ENCODE measurements at regions not wholly inside any gene's neighbourhood (a gene's known extent, or its start where the extent isn't known, plus 50 kb on each side); places are given as distances from the start of the nearest gene placed in this dataset.

GRCh38 chr4:189124149-189124758 is 816.4 kb upstream of the FRG1 start:
- TF ChIP-seq CTCF (conservative IDR thresholded peaks at IDR 0.05; ENCODE audit: low read depth, low read length), result peak; percentile 55
- Histone ChIP-seq H3K27ac (no peak overlapping the region), H3K27me3 (ENCODE audit: insufficient read depth, low read depth) (no peaks in the 10 kb centered on the region), H2AFZ (ENCODE audit: low read depth) (no peak overlapping the region), H3K9ac (no peak overlapping the region), H4K20me1 (ENCODE audit: insufficient read depth) (no peaks in the 10 kb centered on the region), H3K79me2 (ENCODE audit: insufficient read depth, low read depth) (no peaks in the 10 kb centered on the region), H3K4me1 (ENCODE audit: low read depth, poor library complexity, severe bottlenecking) (peaks cover 4% of the 10 kb centered on the region), H3K4me2 (no peak overlapping the region), H3K4me3 (IDR thresholded peaks at IDR 0.05; ENCODE audit: insufficient read depth, low read depth, low read length) (no peak overlapping the region), H3K36me3 (ENCODE audit: insufficient read depth) (no peaks in the 10 kb centered on the region)

- Histone ChIP-seq H4K20me1 (ENCODE audit: insufficient read depth) (no peaks in the 10 kb centered on the region), H3K4me3 (IDR thresholded peaks at IDR 0.05; ENCODE audit: insufficient read depth, low read depth, low read length) (no peak overlapping the region), H3K9ac (no peak overlapping the region), H3K4me1 (ENCODE audit: low read depth, poor library complexity, severe bottlenecking) (peaks cover 4% of the 10 kb centered on the region), H3K4me2 (no peak overlapping the region), H3K36me3 (ENCODE audit: insufficient read depth) (no peaks in the 10 kb centered on the region), H3K27me3 (ENCODE audit: insufficient read depth, low read depth) (no peaks in the 10 kb centered on the region), H3K27ac (no peak overlapping the region), H2AFZ (ENCODE audit: low read depth) (no peak overlapping the region), H3K79me2 (ENCODE audit: insufficient read depth, low read depth) (no peaks in the 10 kb centered on the region)
- TF ChIP-seq CTCF (conservative IDR thresholded peaks at IDR 0.05; ENCODE audit: low read depth, low read length), result no peak
These were observed 815.9 kb upstream of the FRG1 start for GRCh38 chr4:189124791-189125190.

DNA sequence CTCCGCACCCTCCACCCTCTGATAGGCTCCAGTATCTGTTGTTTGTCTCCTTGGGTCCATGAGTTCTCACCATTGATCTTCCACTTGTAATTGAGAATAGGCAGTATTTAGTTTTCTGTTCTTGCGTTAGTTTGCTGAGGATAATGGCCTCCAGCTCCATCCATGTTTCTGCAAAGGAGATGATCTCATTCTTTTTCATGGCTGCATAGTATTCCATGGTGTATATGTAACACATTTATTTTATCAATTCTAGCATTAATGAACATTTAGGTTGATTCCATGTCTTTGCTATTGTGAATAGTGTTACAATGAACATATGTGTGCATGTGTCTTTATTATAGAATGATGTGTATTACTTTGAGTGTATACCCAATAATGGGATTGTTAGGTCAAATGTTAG is 814.6 kb upstream of the FRG1 start:
- TF ChIP-seq CTCF (conservative IDR thresholded peaks at IDR 0.05; ENCODE audit: low read depth, low read length), result no peak

GRCh38 chr4:189128341-189128740 is 812.3 kb upstream of the FRG1 start:
- Histone ChIP-seq H3K4me1 (ENCODE audit: low read depth, poor library complexity, severe bottlenecking) (peaks cover 1% of the 10 kb centered on the region), H2AFZ (ENCODE audit: low read depth) (no peak overlapping the region), H3K9ac (no peak overlapping the region), H3K4me2 (no peak overlapping the region), H3K4me3 (IDR thresholded peaks at IDR 0.05; ENCODE audit: insufficient read depth, low read depth, low read length) (no peak overlapping the region), H3K27me3 (ENCODE audit: insufficient read depth, low read depth) (no peaks in the 10 kb centered on the region), H4K20me1 (ENCODE audit: insufficient read depth) (no peaks in the 10 kb centered on the region), H3K36me3 (ENCODE audit: insufficient read depth) (no peaks in the 10 kb centered on the region), H3K27ac (no peak overlapping the region), H3K79me2 (ENCODE audit: insufficient read depth, low read depth) (no peaks in the 10 kb centered on the region)
- no peak for TF ChIP-seq CTCF (conservative IDR thresholded peaks at IDR 0.05; ENCODE audit: low read depth, low read length)

More for the DNA sequence above, 814.6 kb upstream of the FRG1 start:
- Histone ChIP-seq H3K4me3 (IDR thresholded peaks at IDR 0.05; ENCODE audit: insufficient read depth, low read depth, low read length) (no peak overlapping the region), H3K36me3 (ENCODE audit: insufficient read depth) (no peaks in the 10 kb centered on the region), H3K79me2 (ENCODE audit: insufficient read depth, low read depth) (no peaks in the 10 kb centered on the region), H2AFZ (ENCODE audit: low read depth) (no peak overlapping the region), H3K4me2 (no peak overlapping the region), H4K20me1 (ENCODE audit: insufficient read depth) (no peaks in the 10 kb centered on the region), H3K27ac (no peak overlapping the region), H3K27me3 (ENCODE audit: insufficient read depth, low read depth) (no peaks in the 10 kb centered on the region), H3K9ac (no peak overlapping the region), H3K4me1 (ENCODE audit: low read depth, poor library complexity, severe bottlenecking) (peaks cover 4% of the 10 kb centered on the region)
